Stimulated activated CD4-positive, alpha-beta T cell treated with anti-CD3 and anti-CD28 coated beads, Interleukin-12 subunit alpha, Interleukin-12 subunit beta, amount 100 ng/mL, for 4 hours (primary cell): ENCODE measurements at regions not wholly inside any gene's neighbourhood (a gene's known extent, or its start where the extent isn't known, plus 50 kb on each side); places are given as distances from the start of the nearest gene placed in this dataset.

Experiments
- DNase-seq: peaks from one replicate; pipeline ENCODE4 v3.0.0-alpha.2; 2020

DNA sequence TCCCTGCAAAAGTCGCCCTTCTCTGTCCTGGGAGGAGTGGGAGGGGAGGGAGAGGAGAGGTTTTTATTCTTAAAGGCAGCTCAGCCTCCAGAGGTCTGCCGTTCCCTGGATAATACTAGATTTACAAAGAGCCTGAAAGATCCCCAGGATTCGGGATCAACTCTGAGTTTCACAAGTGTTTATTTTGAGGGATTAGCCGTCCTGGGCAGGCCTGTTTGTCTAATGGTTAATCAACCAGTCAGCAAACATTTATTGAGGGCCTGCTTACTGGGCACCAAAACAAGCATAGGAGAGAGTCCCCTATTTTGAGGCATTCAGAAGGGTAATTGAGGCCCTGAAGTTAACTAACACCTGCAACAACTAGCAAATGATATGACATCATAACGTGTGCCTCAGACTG is 152.6 kb upstream of the SLC1A4 start:
- DNase-seq = no peak

DNA sequence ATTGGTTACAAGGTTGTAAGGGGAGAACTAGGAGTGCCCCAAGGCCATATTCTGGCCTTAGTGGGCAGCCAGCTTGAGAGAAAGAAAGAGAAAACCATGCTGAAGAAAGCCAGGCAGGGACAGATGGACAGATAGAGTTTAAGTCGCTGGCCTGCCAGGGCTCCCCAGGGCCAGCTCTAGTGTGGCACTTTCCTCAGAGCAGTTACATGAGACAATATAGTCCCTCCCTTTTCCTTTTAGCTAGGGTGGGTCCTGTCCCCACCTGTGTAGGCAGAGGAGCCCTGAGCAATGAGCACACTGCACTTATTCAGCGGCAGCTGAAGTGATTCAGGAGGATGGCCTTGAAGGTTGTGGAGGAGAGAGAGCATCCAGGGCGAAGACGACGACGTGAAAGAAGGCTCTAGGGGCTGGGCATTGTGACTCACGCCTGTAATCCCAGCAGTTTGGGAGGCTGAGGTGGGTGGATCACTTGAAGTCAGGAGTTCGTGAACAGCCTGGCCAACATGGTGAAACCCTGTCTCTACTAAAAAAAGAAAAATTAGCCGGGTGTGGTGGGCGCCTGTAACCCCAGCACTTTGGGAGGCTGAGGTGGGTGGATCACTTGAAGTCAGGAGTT is 152.0 kb upstream of the SLC1A4 start:
- no peak for DNase-seq

DNA sequence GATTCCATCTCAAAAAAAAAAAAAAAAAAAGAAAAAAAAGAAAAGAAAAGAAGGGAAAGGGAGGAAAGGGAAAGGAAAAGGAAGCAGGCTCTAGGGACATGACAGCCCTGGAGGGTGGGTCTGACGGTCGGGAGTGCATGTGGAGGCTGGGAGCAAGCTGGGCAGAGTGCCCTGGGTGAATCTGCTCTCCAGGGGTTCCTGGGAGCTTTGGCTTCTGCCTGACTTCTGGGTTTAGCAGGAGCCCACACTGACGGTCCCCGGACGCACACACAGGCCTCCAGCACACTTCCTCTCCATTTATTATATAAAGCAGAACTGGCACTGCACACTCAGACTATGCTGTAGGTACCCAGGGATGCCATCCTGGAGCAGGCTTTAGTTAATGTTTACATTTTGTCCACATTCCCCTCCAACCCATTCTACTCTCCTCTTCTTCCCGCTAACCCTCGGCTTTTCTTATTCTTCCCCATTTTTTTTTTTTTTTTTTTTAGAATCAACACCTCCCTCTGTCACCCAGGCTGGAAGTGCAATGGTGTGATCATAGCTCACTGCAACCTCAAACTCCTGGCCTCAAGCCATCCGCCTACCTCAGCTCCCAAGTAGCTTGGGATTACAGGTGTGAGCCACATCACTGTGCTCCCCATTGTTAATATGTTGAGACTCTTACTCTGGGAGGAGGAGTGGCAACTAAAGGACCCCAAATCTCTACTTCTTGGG is 151.1 kb upstream of the SLC1A4 start:
- DNase-seq = no peak

DNA sequence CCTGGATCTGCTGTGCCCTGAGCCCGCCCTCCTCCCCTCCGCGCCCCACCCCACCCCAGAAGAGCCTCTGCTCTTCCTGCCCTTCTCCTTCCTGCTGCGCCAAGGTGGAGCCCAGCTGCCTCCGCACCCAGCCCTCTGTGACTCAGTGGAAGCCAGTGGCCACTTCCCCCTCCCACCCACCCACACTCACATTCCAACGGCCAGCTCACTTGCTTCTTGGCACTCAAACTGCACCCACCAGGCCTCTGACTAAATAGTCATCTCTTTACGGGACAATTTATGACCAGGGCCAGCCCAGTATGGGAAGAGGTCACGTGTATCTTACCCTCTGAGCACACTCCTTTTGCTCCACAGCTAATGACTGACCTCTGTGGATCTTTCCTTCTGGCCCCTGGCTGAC is 150.4 kb upstream of the SLC1A4 start:
- DNase-seq = no peak

DNA sequence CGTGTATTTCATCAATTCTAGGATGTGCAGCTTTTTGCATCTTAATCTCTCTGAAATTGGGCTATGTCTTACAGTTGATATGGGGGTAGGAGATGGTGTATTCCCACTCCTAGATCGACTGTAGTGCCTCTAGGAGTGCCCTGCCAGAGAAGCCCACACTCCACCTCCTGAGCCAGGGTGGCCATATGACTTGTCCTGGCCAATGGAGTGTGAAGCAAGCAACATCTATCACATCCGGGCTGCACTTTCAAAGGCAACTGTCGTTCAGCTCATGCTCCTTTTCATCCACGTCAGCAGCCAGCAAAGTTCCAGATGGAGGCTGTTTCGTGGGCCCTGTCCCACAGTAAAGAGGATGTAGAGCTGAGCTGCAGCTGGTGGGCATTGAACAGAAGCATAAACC is 149.4 kb upstream of the SLC1A4 start:
- no peak for DNase-seq

DNA sequence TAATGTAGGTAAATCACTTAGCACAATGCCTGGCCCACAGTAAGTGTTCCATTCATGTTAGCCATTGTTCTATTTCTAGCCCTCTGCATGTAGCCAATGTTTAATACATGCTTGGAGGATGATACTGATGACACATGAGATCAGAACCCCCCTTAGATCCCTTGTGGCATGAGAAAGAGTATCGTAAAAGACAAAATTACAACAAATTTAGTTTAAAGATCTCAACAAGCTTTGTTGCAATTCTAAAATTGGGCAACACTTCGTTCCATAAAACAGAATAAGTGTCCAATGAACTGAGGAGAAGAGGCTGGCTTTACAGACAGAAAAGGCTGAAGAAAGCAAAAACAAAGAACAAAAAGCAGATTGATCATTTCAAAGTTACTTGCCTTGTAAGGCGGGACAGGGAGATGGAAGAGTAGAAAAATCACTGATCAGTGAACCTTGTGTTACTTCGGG is 148.7 kb upstream of the SLC1A4 start:
- no peak for DNase-seq

DNA sequence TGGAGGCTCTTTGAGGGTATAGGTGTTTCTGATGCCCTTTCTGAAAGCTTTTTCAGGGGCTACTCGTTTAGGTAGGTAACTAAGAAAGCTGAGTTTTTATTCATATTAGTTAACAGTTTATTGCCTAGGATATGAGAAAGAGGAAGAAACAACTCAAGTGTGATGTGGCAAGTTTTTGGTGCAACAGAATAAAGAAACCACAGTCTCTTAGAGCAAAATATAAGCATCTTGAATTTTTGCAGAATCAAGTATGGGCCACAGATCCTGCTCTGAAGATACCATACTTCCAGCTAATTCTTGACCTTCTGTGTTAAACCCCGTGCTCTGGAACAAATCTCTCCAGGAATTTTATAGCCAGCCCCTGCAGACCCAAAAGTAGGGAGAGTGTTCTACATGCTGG is 147.7 kb upstream of the SLC1A4 start:
- no peak for DNase-seq

DNA sequence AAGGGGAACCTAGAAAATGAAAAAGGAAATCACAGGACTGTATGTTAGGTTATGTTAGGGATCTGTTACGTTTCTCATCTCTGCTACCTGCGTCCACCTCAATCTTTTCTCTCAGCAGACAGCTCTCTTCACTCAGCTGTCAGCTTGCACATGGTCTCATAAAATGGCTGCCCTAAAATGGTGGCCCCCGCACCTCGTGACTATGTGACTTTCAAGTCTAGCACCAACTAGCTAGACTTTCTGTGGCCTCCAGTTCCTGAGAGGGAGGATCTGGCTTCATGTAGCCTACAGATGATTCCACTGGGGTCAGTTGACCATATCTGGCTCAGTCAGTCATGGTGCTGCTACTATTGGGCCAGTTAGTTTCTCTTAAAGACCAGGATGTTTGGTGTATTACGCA is 147.2 kb upstream of the SLC1A4 start:
- DNase-seq = no peak

DNA sequence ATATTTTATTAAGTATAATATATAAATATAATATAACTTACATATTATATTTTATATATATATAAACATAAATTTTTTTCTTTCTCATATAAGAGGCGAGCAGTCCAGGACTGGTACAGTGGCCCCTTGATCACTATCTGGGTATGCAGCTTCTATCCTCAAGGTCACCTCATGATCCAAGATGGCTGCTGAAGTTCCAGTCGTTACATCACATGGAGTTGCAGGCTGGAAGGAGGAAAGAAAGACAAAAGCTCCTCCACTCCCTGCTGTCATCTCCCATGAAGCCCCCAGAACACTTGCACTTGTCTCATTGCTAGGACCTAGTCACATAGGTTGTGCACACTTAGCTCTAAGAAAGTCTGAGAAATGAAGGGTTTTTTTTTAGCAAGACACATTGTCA is 145.1 kb upstream of the SLC1A4 start:
- no peak for DNase-seq

DNA sequence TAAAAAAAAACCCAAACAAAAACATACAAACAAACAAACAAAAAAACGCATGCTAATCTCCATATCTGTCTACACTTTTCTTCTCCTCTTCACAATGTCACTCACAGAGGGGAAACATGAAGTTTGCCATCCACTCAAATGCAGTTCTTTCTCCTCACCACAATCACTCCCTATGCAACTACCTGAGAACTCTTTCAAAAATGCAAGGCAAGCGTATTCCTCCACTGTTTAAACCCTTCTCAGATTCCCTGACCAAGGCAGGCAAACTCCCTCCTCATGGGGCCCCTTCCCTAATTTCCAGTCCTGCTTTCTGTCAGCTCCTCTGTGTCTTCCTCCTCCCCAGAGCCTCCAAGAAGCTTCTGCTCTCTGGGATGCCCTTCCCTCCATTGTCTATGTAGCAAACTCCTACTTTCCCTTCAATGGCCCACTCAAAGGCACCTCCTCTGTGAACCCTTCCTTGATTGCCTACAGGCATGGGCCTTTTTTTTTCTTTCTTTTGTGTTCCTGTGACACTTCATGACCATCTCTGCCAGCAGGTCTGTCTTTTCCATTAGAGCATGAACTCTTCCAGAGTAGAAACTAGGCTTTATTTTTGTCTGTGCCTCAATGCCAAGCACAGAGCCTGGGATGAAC is 143.8 kb upstream of the SLC1A4 start:
- DNase-seq = no peak

DNA sequence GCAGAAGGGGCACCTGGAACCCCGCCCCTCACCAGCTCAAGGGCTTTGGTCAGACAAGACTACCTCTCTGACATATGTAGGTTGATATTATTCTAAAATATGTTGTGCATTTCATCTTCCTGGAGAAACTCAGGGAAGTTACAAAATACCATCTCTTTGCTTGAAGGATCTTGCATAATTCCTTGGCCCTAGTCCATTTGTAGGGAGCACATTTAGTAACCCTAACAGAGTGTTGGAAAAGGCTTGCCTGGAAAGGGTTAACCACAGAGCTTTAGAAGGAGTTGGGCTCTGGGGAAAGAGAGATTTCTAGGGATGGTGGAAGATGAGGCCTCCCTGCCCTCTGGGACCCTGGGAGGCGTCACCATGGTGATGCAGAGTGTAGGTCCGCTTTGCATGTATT is 143.0 kb upstream of the SLC1A4 start:
- DNase-seq = no peak

DNA sequence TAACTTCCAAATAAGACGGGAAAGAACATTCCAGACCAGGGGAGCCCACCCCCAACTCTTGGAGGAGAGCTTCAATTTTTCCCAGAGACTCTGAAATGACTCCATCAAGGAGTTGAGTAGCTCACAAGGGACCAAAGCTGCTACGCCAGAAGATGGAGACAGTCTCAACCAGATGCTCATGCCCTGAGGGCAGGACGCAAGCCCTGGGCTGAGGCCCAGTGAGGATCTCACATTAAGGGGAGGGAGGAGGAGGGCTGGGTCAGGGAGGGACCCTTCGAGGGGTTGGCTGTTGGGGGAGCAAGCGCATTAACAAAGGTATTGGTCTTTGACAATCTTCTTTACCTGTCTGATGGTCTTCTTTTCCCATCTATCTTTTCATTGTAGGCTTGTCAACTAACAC is 141.3 kb upstream of the SLC1A4 start:
- no peak for DNase-seq

DNA sequence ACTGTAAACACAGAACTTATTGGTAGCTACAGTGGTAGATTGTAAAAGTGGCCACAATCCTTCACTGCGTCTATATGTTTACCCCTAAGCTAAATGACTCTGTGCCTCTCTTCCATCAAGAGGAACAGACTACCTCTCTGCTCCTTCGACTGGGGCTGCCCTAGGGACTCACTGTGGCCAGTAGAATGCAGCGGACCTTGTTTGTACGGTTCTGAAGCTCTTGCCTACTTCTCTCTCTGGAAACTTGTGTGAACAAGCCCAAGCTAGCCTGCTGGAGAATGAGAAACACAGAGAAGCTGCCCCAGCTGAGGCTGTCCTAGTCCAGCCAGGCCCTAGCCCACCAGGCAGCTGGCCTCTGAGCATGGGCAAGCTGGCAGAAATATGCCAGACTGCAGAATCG is 140.8 kb upstream of the SLC1A4 start:
- no peak for DNase-seq

DNA sequence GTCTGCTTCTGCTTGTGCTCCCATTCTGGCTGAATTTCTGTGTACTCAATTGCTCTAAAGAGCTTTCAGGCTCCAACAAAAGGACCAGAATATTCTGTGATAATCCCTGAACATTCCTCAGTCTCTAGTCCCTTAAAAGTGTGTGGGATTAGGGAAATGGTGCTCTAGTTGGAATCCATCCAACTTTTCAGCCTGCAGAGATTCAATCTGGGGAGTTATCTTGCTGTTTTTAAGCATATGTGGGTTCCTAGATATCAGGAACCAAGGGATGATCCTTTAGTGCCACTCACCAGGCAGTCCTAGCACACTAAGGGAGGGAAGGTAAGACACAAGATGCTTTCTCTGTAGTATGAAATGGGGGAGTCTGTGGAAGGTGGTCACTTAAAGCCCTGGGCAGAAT is 140.3 kb upstream of the SLC1A4 start:
- DNase-seq = no peak

DNA sequence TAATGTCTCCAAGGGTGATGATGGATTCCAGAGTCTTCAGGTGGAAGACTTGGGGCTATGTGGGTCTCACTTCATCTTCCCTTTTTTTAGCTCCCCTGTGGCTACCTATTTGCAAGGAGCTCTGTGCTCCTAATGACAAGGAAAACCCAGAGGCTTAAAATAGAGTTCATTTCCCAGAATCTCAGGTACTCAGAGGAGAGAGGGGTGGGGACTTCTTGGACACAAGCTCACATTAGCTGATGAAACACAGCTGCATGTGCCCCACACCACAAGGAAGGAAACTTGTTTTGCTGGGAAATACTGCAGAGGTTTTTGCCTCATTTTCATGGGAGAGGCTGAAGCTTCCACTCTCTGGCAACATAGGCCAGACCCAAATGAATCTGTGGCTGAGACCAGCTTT is 138.6 kb upstream of the SLC1A4 start:
- no peak for DNase-seq

DNA sequence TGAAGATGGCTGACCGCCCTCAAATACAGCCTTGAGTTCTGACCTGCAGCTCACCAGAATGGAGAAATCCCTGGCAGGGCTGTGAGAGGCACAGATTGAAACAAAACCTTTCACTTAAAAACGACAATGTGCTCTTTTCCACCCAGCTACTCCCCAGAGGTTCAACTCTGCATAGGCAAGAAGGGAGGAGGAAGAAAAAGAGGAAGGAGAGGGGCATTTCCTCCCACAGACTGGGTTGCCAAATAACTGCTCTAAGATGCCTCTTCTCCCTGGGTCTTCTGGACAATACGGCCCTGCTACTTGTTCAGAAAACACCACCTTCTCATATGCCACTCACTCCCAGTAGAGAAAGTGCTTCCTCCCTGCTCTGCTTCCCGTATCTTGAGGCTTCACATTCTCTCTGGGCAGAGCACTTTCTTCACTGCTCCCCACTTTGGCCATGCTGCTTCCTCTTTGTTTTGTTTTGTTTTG is 136.4 kb upstream of the SLC1A4 start:
- no peak for DNase-seq

DNA sequence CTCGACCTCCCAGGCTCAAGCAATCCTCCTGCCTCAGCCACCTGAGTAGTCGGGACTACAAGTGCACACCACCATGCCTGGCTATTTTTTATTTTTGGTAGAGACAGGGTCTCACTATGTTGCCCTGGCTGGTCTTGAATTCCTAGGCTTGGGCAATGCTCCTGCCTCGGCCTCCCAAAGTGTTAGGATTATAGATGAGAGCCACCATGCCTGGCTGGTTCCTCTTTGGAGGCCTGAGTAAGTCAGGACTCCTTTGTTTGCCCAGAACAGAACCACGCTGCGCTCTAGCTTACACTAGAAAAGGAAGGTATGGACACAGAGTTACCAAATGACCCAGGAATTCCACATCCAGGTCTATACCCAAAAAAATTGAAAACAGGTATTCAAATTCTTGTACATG is 135.9 kb upstream of the SLC1A4 start:
- DNase-seq = no peak

DNA sequence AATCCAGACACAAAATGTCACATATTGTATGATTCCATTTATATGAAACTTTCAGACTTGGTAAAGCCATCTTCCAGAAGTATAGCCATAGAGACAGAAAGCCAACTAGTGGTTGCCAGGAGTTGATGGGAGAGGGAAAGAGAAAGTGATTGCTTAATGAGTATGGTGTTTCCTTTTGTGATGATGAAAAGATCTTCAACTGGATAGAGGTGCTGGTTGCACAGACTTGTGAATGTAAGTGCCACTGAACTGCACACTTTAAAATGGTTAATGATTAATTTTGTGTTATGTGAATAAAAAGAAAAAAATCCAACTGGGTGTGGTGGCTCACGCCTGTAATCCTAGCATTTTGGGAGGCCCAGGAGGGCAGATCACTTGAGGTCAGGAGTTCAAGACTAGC is 135.3 kb upstream of the SLC1A4 start:
- no peak for DNase-seq

DNA sequence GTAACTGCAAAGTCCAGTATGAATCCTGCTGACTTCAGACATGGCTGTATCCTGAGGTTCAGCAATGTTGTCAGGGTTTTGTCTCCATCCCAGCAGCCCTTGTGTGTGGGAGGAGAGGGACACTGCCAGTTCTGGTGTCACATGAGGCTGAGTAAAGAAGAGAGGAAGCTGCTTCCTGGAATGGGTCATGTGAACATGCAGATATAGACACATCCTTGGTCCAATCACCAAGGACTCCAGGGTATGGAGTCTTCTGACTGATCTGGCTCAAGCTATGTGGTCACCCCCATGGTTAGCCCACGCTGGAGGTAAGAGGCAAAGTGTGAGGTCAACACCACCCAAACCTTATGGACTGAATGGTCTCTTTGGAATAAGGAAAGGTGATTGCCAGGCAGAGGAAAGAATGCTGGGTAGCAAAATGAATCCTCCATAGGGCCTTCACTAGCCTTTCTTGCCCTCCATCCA is 134.4 kb upstream of the SLC1A4 start:
- DNase-seq = no peak

DNA sequence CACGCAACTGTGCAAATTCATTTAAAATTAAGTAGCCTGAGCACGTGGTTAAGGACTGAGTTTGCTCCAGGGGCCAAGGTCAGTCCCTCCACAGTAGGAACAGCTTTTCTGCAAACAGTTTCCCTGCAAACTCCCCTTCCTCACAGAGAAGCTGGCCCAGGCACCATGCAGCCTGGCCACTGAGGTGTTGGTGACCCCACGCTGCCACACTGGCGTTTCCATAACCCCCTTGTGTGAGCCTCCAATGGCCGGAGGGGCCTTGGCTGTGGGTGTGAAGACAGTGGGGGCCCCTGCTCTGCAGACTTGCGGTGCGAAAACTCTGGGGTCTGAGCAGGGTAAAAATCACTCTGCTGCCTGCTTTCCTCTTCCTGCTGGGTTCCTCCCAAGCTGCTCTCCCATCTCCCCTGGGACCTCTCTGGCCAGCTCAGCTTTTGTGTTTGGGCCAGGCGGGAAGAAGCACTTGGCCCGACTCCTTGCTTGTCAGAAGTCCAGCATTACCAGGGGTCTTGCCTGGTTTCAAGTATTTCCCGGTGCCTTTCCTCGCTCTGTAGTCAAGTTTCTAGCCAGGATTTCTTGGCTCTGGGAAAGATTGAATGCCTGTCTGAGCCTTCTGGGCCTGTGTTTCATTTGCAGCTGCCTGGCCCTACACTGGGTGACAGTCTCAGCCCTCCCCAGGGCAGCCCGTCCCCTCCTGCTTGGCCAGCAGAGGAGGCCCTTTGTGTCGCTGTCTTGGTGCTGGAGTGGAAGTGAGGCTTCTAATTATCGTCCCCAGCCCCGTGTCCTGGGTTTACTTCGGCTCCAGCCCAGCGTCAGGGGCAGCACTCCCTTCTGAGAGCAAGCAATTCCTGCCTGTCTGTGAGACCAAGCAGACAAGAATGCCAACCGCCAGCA is 131.4 kb upstream of the SLC1A4 start:
- DNase-seq = no peak

DNA sequence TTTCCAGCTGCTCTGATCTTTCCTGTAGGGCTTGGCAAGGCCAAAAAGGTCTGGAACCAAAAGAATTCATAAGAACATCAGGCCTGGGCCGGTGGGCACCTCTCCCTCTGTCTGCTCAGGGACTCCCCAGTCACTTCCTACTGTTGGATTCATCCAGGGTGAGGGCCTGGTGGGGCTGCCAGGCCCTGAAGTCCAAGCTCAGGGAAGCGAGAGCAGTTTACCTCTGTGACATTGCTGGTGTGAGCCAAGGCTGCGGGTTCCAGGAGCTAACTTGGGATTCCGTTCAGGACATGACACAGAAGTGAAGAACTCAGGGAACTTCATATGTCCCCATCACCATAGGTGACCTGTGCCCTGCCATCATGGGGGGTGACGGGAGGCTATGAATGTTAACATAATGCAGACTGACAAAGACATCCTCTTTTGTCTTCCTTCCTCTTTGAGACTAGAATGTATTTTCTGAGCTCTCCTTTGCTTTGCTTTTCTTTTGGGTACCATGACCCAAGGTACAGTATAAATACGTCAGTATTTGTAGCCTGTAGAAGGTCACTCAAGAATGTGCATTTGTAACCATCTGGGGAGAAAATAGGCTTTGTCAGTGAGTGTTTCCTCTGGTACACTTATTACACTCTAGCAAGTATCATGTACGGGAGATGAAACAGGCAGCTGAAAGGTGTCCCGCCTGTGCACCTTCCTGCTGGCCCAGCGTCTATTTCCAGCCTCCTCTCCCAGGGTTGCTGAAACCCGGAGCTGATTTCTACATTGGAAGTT is 130.5 kb upstream of the SLC1A4 start:
- no peak for DNase-seq
